Liver (tissue), 7 donors: ENCODE measurements at regions not wholly inside any gene's neighbourhood (a gene's known extent, or its start where the extent isn't known, plus 50 kb on each side); places are given as distances from the start of the nearest gene placed in this dataset.

Source experiments
- DNase-seq: peaks from one replicate; pipeline ENCODE4 v3.0.0-alpha.2; 2017; ENCODE audit warnings: low spot score
- H3K27ac ChIP-seq, 2 donors: one replicate each; pipeline ENCODE4 v1.7.0; 2013; ENCODE audit warnings: inconsistent platforms in 2 of 2, low read length in 2 of 2, control low read depth in 1 of 2, low read depth in 1 of 2, mild to moderate bottlenecking in 1 of 2
- H3K27me3 ChIP-seq, 4 donors: one replicate each; pipeline versions ENCODE4 v1.6.1 to v1.7.0; 2013; ENCODE audit warnings: low read length in 3 of 4, inconsistent platforms in 1 of 4, mild to moderate bottlenecking in 1 of 4, moderate library complexity in 1 of 4; ENCODE audit not compliant: control insufficient read depth in 4 of 4, insufficient read depth in 4 of 4
- H3K36me3 ChIP-seq, 4 donors: one replicate each; pipeline versions ENCODE4 v1.6.1 to v1.7.0; 2013; ENCODE audit warnings: low read length in 3 of 4, mild to moderate bottlenecking in 3 of 4, low read depth in 1 of 4, moderate library complexity in 1 of 4; ENCODE audit not compliant: control insufficient read depth in 4 of 4, insufficient read depth in 3 of 4
- H3K4me1 ChIP-seq, 4 donors: one replicate each; pipeline versions ENCODE4 v1.6.1 to v1.7.0; 2013; ENCODE audit warnings: low read length in 3 of 4, mild to moderate bottlenecking in 3 of 4, moderate library complexity in 1 of 4; ENCODE audit not compliant: control insufficient read depth in 4 of 4, insufficient read depth in 4 of 4
- H3K4me3 ChIP-seq, 3 donors: one replicate each; pipeline versions ENCODE4 v1.6.1 to v1.7.0; 2013; ENCODE audit warnings: low read length in 3 of 3, control low read depth in 1 of 3, low read depth in 1 of 3, mild to moderate bottlenecking in 1 of 3
- H3K9ac ChIP-seq, 2 donors: one replicate each; pipeline ENCODE4 v1.7.0; 2013; ENCODE audit warnings: low read length in 2 of 2, mild to moderate bottlenecking in 2 of 2, moderate library complexity in 2 of 2, control low read depth in 1 of 2, low read depth in 1 of 2
- H3K9me3 ChIP-seq, 4 donors: one replicate each; pipeline versions ENCODE4 v1.6.1 to v1.7.0; 2013; ENCODE audit warnings: low read length in 3 of 4; ENCODE audit not compliant: control insufficient read depth in 4 of 4
- ATF3 ChIP-seq: IDR thresholded peaks from 2 replicates; pipeline ENCODE4 v1.6.1; 2016; ENCODE audit warnings: antibody characterized with exemption
- FOXA1 ChIP-seq: IDR thresholded peaks from 2 replicates; pipeline ENCODE4 v1.6.1; 2016; ENCODE audit warnings: antibody characterized with exemption
- GABPA ChIP-seq, 2 donors: IDR thresholded peaks in 1 of 2; conservative IDR thresholded peaks in 1 of 2; 2 replicates each; pipeline ENCODE4 v1.6.1; 2016; ENCODE audit warnings: antibody characterized with exemption in 2 of 2, mild to moderate bottlenecking in 1 of 2, moderate library complexity in 1 of 2
- HNF4A ChIP-seq, 2 donors: conservative IDR thresholded peaks; 2 replicates each; pipeline ENCODE4 v1.6.1; 2016; ENCODE audit warnings: antibody characterized with exemption in 2 of 2, mild to moderate bottlenecking in 2 of 2
- RAD21 ChIP-seq, 2 donors: IDR thresholded peaks; 2 replicates each; pipeline ENCODE4 v1.6.1; 2016; ENCODE audit warnings: antibody characterized with exemption in 2 of 2, mild to moderate bottlenecking in 2 of 2
- REST ChIP-seq: IDR thresholded peaks from 2 replicates; pipeline ENCODE4 v1.6.1; 2016; ENCODE audit warnings: antibody characterized with exemption, mild to moderate bottlenecking
- RXRA ChIP-seq, 2 donors: IDR thresholded peaks; 2 replicates each; pipeline ENCODE4 v1.6.1; 2017 to 2018; ENCODE audit warnings: antibody characterized with exemption in 2 of 2, mild to moderate bottlenecking in 1 of 2
- TAF1 ChIP-seq: conservative IDR thresholded peaks from 2 replicates; pipeline ENCODE4 v1.6.1; 2016; ENCODE audit warnings: antibody characterized with exemption, mild to moderate bottlenecking
- ZBTB33 ChIP-seq: IDR thresholded peaks from 2 replicates; pipeline ENCODE4 v1.6.1; 2016; ENCODE audit warnings: antibody characterized with exemption
- WGBS: extraction: QIAGEN DNeasy Blood & Tissue Kit; methylation state at CpG from one replicate; pipeline ENCODE4 v1.1.7; 2013; 5-methylcytosine and 5-hydroxymethylcytosine counted together
- donor health status: healthy.
- donor health status: healthy.
- donor health status: healthy.
- donor health status: healthy.

- TF ChIP-seq REST (no peak), HNF4A (conservative IDR thresholded peaks at IDR 0.05) (no peak), TAF1 (no peak), GABPA (IDR thresholded peaks at IDR 0.05 in 1 of 2, conservative IDR thresholded peaks at IDR 0.05 in 1 of 2) (no peak), FOXA1 (no peak), RXRA (IDR thresholded peaks at IDR 0.05) (no peak), RAD21 (IDR thresholded peaks at IDR 0.05) (no peak)
- no peaks in the 10 kb centered on the region for H3K27me3 ChIP-seq
- H3K36me3 ChIP-seq, result no peaks in the 10 kb centered on the region
- no peaks in the 10 kb centered on the region for H3K4me1 ChIP-seq
- H3K4me3 ChIP-seq, result no peak overlapping the region
- DNase-seq, result no peak
- no peaks in the 10 kb centered on the region for H3K9me3 ChIP-seq
- H3K27ac ChIP-seq, result no peak overlapping the region
- WGBS, result 84% methylated on average over 5 of the region's 5 CpGs
- no peak overlapping the region for H3K9ac ChIP-seq
Observed at GRCh38 chrX:16465081-16465876, 184.7 kb upstream of the S100G start.

GRCh38 chrX:16466640-16467432 is 183.1 kb upstream of the S100G start:
- DNase-seq, result no peak
- Histone ChIP-seq H3K36me3 (no peaks in the 10 kb centered on the region), H3K27ac (no peak overlapping the region), H3K27me3 (no peaks in the 10 kb centered on the region), H3K4me3 (no peak overlapping the region), H3K4me1 (no peaks in the 10 kb centered on the region), H3K9me3 (no peaks in the 10 kb centered on the region), H3K9ac (no peak overlapping the region)
- TF ChIP-seq ATF3, result no peak
- TF ChIP-seq TAF1, result no peak
- no peak for TF ChIP-seq HNF4A (conservative IDR thresholded peaks at IDR 0.05)
- no peak for TF ChIP-seq RAD21 (IDR thresholded peaks at IDR 0.05)
- TF ChIP-seq ZBTB33, result no peak
- 84% methylated on average over 7 of the region's 7 CpGs for WGBS
